ENCODE measurements at regions not wholly inside any gene's neighbourhood (a gene's known extent, or its start where the extent isn't known, plus 50 kb on each side); places are given as distances from the start of the nearest gene placed in this dataset.

DNA sequence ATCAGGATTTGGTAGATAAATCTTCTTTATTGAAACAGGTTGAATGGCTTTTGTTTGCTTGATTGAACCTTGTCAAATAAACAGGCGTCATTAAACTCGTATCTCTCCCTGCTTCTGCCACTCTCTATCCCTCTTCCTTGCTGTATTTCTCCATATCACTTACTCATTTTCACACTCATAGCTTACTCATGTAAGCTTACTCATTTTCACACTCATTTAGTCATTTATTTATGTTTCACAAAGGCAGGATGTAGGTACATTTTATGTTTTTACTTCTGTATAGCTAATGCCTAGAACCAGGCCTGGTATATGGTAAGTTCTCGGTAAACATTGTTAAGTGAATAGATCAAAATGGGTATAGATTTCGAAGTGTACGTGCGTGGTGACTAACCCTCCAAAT, 450.0 kb downstream of the PMP22 start:
- H3K4me1 Mint-ChIP-seq = peaks cover 13% of the 10 kb centered on the region
- H3K27me3 Mint-ChIP-seq = peaks cover 19% of the 10 kb centered on the region
- no peak overlapping the region for H3K27ac Mint-ChIP-seq
- no peak for DNase-seq
- ATAC-seq = peak; percentile 72
- no peaks in the 10 kb centered on the region for H3K9me3 Mint-ChIP-seq
- H3K4me3 Mint-ChIP-seq = no peak overlapping the region

DNA sequence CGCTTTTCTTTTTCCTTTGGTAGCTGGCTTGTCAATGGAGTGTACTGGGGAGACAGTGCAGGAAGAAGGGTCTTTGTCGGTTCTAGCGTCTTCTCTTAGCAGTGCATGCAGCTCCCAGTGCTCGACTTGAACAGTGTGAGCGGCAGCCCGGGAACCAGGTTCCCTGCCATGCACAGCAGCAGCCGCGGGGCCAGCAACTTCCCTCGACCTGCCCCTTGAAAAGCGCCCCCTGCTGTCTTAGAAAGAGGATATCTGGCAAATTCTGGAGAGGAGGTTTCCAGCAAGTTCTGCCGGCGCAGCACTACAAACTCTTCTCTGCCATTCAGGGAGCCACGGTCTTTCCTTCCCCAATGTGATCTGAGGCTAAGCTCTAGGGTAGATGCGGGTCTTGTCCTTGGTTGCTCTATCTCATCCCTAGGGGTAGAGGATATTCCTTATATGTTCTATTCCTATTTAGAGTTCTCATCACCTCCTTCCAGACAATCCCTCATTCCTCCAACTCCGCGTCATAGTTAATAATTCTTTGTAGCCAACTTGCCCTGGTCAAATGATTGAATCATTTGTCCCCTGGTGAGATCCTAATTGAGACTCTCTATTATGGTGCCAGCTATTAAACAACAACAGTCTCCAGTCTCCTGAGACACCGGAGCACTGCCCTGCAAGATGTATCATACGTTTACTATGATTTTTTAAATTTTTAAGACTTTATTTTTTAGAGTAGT, 451.3 kb downstream of the PMP22 start:
- Mint-ChIP-seq H3K4me3 (no peak overlapping the region), H3K4me1 (peaks cover 13% of the 10 kb centered on the region), H3K27ac (no peak overlapping the region), H3K27me3 (peaks cover 19% of the 10 kb centered on the region), H3K9me3 (no peaks in the 10 kb centered on the region)
- DNase-seq (peak; percentile 10 to 14), ATAC-seq (no peak)

DNA sequence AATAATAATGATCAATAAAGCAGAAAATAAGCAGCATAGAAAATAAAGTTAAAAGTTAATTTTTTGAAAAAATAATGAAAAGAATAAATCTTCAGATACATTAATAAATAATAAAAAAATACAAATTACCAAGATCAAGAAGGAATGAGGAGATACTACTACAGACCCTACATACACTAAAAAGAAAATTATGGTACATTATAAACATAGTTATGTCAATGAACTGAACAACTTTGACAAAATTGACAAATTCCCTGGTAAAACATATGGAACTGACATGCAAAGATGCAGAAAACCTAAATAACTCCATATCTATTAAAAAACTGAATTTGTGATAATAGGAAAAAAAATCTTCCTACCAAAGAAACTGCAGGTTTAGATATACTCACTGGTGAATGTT, 456.7 kb downstream of the PMP22 start:
- Mint-ChIP-seq H3K9me3 (peaks cover 7 to 12% of the 10 kb centered on the region in 2 donors), H3K4me1 (peaks cover under 1% of the 10 kb centered on the region), H3K27me3 (peaks cover 4% of the 10 kb centered on the region), H3K4me3 (no peak overlapping the region), H3K27ac (no peak overlapping the region)
- DNase-seq (no peak), ATAC-seq (no peak)

DNA sequence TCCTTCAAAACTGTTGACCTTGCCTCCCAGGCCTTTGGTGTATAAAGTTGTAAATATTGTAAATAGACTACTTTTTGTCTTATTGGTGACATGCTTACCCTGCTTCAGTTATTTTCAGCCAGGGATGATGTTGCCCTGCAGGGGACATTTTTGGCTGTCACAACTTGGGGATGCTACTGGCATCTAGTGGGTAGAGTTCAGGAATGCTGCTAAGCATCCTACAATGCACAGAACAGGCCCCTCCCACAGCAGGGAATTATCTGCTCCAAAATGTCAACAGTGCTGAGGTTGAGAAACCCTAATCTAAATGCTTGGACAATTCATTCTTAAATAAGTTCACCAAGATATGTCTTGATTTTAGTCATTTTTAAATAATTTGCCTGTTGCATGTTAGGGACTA, 459.8 kb downstream of the PMP22 start:
- ATAC-seq (no peak), DNase-seq (no peak)
- Mint-ChIP-seq H3K4me1 (no peaks in the 10 kb centered on the region), H3K27me3 (no peaks in the 10 kb centered on the region), H3K4me3 (no peak overlapping the region), H3K27ac (no peak overlapping the region), H3K9me3 (peaks cover 7 to 12% of the 10 kb centered on the region in 2 donors)

DNA sequence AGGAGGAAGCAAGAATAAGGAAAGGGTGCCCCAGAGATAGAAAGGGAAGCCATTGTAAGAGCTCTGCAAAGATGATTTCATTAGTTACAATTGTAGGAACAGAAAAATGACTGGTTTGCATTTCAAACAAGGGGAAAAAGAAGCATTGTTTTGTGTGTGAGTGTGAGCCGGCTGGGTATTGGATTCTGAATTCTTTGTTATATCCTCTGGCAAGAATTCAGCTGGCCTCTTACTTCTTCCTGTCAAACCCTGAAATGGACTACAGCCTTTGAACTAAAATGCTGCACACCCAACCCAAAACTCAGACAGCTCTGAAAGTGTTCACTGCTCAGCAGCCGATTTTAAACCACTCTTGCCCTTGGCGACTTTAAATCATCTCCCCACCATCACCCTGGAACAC, 461.3 kb downstream of the PMP22 start:
- no peak overlapping the region for H3K27ac Mint-ChIP-seq
- peaks cover 7 to 12% of the 10 kb centered on the region in 2 donors for H3K9me3 Mint-ChIP-seq
- H3K4me1 Mint-ChIP-seq = no peaks in the 10 kb centered on the region
- ATAC-seq = no peak
- no peak for DNase-seq
- H3K27me3 Mint-ChIP-seq = no peaks in the 10 kb centered on the region
- no peak overlapping the region for H3K4me3 Mint-ChIP-seq

DNA sequence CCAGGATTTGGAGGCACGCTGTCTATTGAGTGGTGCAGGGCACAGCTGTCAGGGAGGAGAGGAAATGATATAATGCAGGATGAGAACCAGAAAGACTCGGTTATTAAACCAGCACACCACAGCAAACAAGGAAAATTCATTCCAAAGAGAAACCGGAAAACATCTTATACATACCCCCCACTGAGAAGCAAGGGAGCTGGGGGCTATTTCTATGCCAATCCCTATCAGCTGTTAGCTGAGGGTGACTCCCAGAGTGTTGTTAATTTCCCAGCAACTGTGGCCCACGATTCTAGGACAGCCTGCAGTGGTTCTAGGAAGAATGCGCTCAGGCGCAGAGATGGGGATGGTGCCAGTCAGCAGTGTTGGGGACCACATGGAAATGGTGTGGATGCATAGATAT, 467.3 kb downstream of the PMP22 start:
- no peak overlapping the region for H3K4me3 Mint-ChIP-seq
- ATAC-seq = no peak
- no peak overlapping the region for H3K27ac Mint-ChIP-seq

DNA sequence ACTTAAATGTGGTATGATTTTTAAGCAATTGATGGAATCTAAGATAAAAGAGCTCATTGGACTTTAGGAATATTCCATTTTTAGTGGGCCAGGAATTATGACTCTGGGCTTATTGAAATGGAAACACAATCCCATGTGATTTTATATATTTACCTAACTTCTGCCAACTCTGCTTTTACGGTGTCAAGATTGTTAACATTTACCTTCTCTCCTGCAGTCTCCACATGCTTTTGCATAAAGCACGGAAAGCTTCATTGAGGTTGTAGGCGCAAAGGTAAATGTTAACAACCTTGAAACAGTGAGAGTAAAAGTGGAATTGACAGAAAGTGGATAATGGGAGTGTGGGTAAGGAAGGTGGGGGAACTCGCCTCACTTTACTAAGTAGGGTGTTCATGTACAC, 468.1 kb downstream of the PMP22 start:
- H3K4me3 Mint-ChIP-seq = no peak overlapping the region
- no peak for DNase-seq
- no peaks in the 10 kb centered on the region for H3K4me1 Mint-ChIP-seq
- no peak overlapping the region for H3K27ac Mint-ChIP-seq
- H3K27me3 Mint-ChIP-seq = peaks cover 24% of the 10 kb centered on the region
- no peaks in the 10 kb centered on the region for H3K9me3 Mint-ChIP-seq
- no peak for ATAC-seq

More for the DNA sequence above, 467.3 kb downstream of the PMP22 start:
- Mint-ChIP-seq H3K9me3 (no peaks in the 10 kb centered on the region), H3K27me3 (peaks cover 20% of the 10 kb centered on the region), H3K4me1 (no peaks in the 10 kb centered on the region)
- no peak for DNase-seq

DNA sequence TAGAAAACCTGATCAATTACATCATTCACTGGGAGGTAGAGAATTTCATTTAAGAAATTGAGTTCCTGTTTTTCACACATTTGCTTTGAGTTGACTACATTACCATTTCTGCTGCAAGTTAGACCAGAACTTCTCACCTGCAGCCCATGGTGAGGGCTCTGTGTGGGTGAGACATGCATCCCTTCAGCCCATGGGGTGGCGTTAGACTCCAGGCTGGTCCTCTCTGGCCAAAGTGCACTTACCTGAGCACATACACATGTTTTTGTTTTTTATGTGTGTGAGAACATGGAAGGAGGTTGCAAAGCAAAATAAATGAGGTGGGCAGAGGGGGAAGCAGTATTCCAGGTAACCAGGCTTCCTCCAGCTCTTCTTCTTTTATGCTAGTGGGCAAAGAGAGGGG, 470.2 kb downstream of the PMP22 start:
- Mint-ChIP-seq H3K27ac (no peak overlapping the region), H3K27me3 (peaks cover 45% of the 10 kb centered on the region), H3K4me1 (no peaks in the 10 kb centered on the region), H3K4me3 (no peak overlapping the region), H3K9me3 (no peaks in the 10 kb centered on the region)
- ATAC-seq (no peak), DNase-seq (no peak)

DNA sequence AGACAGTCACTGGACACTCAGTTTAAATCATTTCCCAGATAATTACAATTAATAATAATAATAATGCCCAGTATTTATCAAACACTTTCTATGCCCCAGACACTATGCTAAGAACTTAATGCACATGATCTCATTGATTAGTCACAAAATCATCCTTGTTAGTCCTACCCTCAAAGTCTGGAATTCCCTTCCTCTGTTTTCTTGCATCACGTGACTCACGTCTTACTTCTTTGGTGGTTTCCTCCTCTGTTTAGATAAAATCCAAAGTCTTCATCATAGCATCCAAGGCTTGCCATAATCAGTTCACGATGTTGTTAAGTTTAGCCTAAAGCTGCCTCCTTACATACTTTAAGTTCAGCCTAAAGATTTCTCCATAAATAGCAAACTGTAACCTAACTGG, 471.9 kb downstream of the PMP22 start:
- no peak for DNase-seq
- no peaks in the 10 kb centered on the region for H3K9me3 Mint-ChIP-seq
- peaks cover 55% of the 10 kb centered on the region for H3K27me3 Mint-ChIP-seq
- H3K4me3 Mint-ChIP-seq = no peak overlapping the region
- H3K4me1 Mint-ChIP-seq = no peaks in the 10 kb centered on the region
- no peak overlapping the region for H3K27ac Mint-ChIP-seq
- no peak for ATAC-seq

DNA sequence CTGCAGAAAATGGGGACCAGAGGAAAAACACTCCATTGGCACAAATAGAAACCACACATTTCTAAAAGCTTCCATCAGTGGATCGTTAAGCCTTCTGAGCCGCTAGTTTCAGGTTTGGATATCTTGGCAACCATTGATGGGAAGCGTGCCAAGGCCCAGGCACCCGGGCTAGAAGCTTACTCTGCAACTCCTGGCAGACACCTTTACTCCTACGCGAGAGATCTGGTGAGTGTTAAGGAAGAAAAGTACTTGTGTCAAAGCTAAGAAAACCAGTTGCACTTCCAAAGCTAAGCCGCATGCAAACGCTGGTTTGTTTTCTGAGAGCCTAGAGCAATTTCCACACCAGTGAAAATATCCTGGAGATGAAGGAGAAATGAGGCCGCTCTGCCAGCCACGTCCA, 472.4 kb downstream of the PMP22 start:
- no peaks in the 10 kb centered on the region for H3K4me1 Mint-ChIP-seq

DNA sequence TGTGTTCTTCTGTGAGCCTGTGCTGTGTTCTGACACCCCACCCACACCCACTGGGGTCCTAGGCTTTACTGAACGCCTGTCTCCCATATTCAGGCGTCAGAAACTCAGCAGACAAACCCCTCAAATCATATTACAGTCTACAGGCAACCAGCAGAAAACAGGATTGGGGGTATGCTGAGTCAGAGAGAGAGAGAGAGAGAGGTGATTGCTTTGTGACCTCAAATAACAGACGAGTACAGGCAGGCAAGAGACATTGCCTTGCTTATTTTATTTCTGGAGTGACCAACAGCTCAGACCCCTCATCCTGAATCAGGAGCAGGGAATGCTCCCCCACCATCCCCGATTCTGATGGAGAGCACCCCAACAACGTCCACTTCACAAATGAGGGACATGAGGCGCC, 473.9 kb downstream of the PMP22 start:
- Mint-ChIP-seq H3K4me3 (no peak overlapping the region), H3K9me3 (no peaks in the 10 kb centered on the region), H3K4me1 (no peaks in the 10 kb centered on the region), H3K27me3 (peaks cover 49% of the 10 kb centered on the region), H3K27ac (peak overlapping the region in 1 of 2 donors; percentile 41)
- ATAC-seq = no peak
- DNase-seq = no peak

More for the DNA sequence above, 472.4 kb downstream of the PMP22 start:
- peaks cover 55% of the 10 kb centered on the region for H3K27me3 Mint-ChIP-seq
- no peaks in the 10 kb centered on the region for H3K9me3 Mint-ChIP-seq
- no peak overlapping the region for H3K27ac Mint-ChIP-seq
- DNase-seq = no peak
- no peak for ATAC-seq
- no peak overlapping the region for H3K4me3 Mint-ChIP-seq

DNA sequence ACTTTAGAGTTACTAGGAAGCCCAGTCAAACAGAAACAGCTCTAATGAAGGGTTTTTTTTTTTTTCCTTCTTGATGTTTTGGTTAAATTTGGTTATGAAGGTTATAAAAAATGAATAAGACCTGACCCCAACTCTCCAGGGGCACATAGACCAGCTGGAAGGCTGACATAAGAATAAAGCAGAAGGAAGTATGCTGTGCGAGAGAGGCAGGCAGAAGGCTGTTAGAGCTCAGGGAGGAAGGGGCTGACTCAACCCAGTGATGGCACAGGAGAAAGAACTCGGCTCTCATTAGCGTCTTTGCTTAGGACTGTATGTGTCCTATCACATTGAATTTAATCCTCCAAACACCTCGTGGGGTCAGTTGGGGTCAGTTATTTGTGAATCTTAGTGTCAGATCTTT, 474.6 kb downstream of the PMP22 start:
- no peak overlapping the region for H3K4me3 Mint-ChIP-seq
- H3K27me3 Mint-ChIP-seq = peaks cover 49% of the 10 kb centered on the region
- no peak for DNase-seq

DNA sequence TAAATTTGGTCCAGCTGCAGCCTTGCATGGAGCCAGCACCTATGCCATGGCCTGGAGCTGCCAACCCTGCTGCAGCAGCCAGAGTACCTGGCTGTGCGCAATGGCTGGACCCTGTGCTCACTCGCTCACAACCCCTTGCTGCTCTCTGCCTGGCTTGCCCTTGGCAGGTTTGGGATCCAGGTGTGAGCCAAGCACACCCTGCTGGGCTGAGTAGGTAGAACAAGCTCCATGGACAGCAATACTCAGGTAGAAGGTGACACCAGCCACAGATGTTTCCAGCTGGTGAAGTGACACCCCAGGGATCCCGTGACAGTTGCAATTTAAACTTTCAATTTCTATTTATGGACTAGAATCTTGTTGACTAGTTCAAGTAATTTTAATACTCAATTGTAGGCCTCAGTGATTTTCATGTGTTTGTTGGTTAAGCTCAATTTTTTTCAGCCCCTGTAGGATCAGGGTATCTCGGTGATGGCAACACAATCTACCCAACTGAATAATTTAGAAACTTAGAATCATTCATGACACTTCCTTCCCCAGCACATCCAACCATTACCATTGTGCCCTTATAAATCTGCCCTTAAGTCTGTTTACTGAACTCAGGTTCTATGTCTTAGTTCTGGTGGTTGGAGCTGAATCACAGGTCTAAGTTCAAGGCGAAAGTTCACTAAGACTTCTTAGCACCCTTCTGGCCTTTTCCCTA, 480.0 kb downstream of the PMP22 start:
- no peaks in the 10 kb centered on the region for H3K4me1 Mint-ChIP-seq
- no peaks in the 10 kb centered on the region for H3K9me3 Mint-ChIP-seq
- peak in 1 of 2 donors; percentile 23 for DNase-seq
- ATAC-seq = peak; percentile 73
- peaks cover 13% of the 10 kb centered on the region for H3K27me3 Mint-ChIP-seq
- no peak overlapping the region for H3K4me3 Mint-ChIP-seq
- H3K27ac Mint-ChIP-seq = no peak overlapping the region

More for the DNA sequence above, 474.6 kb downstream of the PMP22 start:
- H3K27ac Mint-ChIP-seq = peak overlapping the region in 1 of 2 donors; percentile 36
- ATAC-seq = peak; percentile 48
- H3K4me1 Mint-ChIP-seq = no peaks in the 10 kb centered on the region
- no peaks in the 10 kb centered on the region for H3K9me3 Mint-ChIP-seq

DNA sequence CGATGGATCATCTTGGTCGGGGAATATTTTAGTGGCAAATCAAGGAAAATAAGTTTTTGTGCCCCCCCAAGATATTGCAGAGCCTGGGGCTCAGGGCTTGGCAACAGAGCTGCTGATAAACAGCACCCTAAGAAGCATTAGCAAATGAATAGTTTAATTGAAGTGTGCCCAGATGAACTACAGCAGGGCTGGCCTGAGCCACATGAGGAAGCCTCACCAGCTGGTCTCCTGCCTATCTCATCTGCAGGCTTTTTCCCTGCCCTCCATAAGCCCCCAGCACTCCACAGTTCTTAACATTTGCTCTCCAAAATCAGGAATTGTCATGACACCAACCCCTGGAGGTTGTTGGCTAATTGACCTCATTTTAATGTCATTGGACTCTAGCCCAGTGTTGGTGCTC, 480.2 kb downstream of the HS3ST3B1 start:
- Mint-ChIP-seq H3K4me1 (no peaks in the 10 kb centered on the region), H3K4me3 (no peak overlapping the region), H3K9me3 (no peaks in the 10 kb centered on the region), H3K27ac (no peak overlapping the region), H3K27me3 (peaks cover 20% of the 10 kb centered on the region)
- ATAC-seq (no peak), DNase-seq (no peak)

DNA sequence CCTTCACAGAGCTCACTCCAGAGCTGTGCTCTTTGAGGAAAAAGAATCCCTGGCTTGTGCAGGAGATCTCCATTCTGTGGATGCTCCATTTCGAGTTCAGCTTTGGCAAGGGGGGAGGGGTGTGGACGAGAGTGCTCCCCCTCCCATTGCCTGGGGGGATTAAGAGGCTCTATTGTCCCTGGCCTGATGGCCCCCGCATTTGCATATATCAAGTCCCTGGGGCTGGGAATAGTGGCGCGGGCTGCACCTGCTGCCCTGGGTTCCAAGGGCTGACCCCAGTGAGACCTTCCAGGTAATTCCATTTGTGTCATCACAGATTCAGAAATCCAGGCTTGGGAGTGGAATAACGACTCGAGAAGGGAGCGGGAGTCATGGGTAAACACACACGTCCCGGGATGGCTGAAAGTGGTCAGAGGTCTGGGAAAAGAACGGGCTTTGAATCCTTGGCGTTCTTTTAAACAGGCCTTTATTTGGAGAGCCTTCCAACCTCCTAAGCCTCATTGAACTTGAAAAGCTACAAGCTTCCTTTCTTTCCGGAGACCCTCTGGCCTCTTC, 479.3 kb downstream of the HS3ST3B1 start:
- Mint-ChIP-seq H3K9me3 (no peaks in the 10 kb centered on the region), H3K27ac (peak overlapping the region in 1 of 2 donors; percentile 61), H3K4me3 (no peak overlapping the region), H3K27me3 (peaks cover 27% of the 10 kb centered on the region), H3K4me1 (no peaks in the 10 kb centered on the region)
- ATAC-seq (no peak), DNase-seq (no peak)

DNA sequence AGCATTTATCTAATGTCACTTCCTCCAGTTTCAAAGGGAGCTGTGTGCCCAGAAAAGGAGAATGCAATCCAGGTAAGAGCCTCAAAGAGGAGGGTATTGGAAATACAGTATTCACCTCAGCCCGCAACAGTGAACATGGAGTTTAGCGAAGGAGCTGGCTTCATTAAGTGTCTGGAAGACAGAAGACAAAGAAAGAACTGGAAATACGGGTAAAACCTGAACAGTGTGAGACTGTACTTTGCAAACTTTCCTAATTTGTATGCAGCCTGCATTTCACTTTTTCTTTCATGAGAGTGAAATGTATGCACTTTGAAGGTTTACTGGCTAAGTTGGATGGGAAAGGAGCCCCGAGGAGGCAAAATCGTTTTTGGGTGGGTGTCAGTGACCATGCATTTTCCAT, 478.4 kb downstream of the HS3ST3B1 start:
- Mint-ChIP-seq H3K4me3 (no peak overlapping the region), H3K9me3 (peaks cover 4 to 6% of the 10 kb centered on the region in 2 donors), H3K27me3 (peaks cover 27% of the 10 kb centered on the region), H3K4me1 (no peaks in the 10 kb centered on the region), H3K27ac (no peak overlapping the region)
- DNase-seq (no peak), ATAC-seq (no peak)

Measured in stimulated activated naive CD8-positive, alpha-beta T cell treated with anti-CD3 and anti-CD28 coated beads, Interleukin-15, amount 100 ng/mL, for 72 hours (primary cell).